ENCODE measurements at regions not wholly inside any gene's neighbourhood (a gene's known extent, or its start where the extent isn't known, plus 50 kb on each side); places are given as distances from the start of the nearest gene placed in this dataset.

DNA sequence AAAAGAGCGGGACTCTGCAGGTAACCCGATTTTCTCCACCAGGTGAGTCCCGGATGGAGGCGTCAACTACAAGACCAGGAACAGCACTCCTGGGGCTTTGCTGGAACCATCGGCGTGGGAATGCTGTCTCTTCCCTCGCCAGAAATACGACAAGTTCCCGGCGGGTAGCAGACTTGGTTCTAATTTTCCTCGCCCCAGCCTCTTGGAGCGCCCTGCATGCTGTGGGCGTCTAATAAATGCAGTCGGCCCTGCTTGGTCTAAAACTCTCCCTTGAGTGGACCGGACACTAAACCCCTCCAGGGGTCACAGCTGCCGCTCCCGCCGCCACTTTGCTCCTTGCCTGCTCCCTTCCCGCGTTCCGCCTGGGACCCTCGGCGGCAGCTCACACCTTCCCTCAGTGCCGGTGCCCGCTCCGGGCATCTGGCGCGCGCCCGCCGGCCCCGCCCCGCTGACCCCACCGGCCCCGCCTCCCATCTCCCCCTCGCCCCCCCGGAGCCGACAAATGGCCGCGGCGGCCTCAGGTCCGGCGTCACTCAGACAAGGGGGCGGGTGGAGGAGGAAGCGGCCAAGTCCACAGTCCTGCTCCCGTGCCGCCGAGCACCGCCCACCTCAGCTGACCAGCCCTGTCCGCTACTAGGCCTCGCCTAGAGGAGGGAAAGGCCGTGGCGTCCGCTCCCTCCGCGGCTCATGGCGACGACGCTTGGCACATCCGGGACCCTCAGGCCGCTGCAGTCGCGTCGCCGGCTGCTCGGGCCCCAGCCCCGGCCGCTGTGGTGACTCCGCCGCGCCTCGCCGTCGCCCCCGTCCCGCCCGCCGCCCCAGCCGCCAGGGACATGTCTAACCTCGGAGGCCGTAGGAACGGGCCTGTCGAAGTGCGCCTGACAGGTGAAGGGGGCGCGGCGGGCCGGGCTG, 65.8 kb downstream of the KPNA2 start (continued):
- TF ChIP-seq, protein P1, sequence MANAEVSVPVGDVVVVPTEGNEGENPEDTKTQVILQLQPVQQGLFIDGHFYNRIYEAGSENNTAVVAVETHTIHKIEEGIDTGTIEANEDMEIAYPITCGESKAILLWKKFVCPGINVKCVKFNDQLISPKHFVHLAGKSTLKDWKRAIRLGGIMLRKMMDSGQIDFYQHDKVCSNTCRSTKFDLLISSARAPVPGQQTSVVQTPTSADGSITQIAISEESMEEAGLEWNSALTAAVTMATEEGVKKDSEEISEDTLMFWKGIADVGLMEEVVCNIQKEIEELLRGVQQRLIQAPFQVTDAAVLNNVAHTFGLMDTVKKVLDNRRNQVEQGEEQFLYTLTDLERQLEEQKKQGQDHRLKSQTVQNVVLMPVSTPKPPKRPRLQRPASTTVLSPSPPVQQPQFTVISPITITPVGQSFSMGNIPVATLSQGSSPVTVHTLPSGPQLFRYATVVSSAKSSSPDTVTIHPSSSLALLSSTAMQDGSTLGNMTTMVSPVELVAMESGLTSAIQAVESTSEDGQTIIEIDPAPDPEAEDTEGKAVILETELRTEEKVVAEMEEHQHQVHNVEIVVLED (CRISPR knock-in tag; IDR thresholded peaks at IDR 0.05; ENCODE audit: borderline replicate concordance), result peak; percentile 78
- TF ChIP-seq SOX6 (IDR thresholded peaks at IDR 0.05) (no peak), SOX6 (CRISPR knock-in tag; IDR thresholded peaks at IDR 0.05) (peak; percentile 75), ZNF761 (CRISPR knock-in tag; conservative IDR thresholded peaks at IDR 0.05) (peak; percentile 99), ZNF788 (CRISPR knock-in tag; IDR thresholded peaks at IDR 0.05; ENCODE audit: borderline replicate concordance) (peak; percentile 97), ZZZ3 (CRISPR knock-in tag; IDR thresholded peaks at IDR 0.05; ENCODE audit: borderline replicate concordance) (no peak; the same call in 1 of the 2 replicates), RFXAP (CRISPR knock-in tag; IDR thresholded peaks at IDR 0.05; ENCODE audit: borderline replicate concordance) (peak; percentile 90), ZNF83 (CRISPR knock-in tag; IDR thresholded peaks at IDR 0.05; ENCODE audit: borderline replicate concordance) (peak; percentile 97), ZMYM2 (CRISPR knock-in tag; IDR thresholded peaks at IDR 0.05) (0 out of 2 replicates have a peak, but pooled peaks have one; percentile 37), KDM1A (CRISPR knock-in tag; IDR thresholded peaks at IDR 0.05) (no peak), KDM4B (CRISPR knock-in tag; IDR thresholded peaks at IDR 0.05) (0 out of 2 replicates have a peak, but pooled peaks have one; percentile 32), ZNF230 (CRISPR knock-in tag; IDR thresholded peaks at IDR 0.05) (peak; percentile 97), YEATS2 (CRISPR knock-in tag; IDR thresholded peaks at IDR 0.05; ENCODE audit: borderline replicate concordance) (no peak; the same call in 1 of the 2 replicates), STAT5B (CRISPR knock-in tag; IDR thresholded peaks at IDR 0.05) (peak; percentile 93; the same call in 1 of the 2 replicates), RFXANK (CRISPR knock-in tag; IDR thresholded peaks at IDR 0.05) (0 out of 2 replicates have a peak, but pooled peaks have one; percentile 27), RAD21 (CRISPR knock-in tag; IDR thresholded peaks at IDR 0.05) (peak; percentile 54; the same call in 1 of the 2 replicates)
- TF ChIP-seq, protein P2, sequence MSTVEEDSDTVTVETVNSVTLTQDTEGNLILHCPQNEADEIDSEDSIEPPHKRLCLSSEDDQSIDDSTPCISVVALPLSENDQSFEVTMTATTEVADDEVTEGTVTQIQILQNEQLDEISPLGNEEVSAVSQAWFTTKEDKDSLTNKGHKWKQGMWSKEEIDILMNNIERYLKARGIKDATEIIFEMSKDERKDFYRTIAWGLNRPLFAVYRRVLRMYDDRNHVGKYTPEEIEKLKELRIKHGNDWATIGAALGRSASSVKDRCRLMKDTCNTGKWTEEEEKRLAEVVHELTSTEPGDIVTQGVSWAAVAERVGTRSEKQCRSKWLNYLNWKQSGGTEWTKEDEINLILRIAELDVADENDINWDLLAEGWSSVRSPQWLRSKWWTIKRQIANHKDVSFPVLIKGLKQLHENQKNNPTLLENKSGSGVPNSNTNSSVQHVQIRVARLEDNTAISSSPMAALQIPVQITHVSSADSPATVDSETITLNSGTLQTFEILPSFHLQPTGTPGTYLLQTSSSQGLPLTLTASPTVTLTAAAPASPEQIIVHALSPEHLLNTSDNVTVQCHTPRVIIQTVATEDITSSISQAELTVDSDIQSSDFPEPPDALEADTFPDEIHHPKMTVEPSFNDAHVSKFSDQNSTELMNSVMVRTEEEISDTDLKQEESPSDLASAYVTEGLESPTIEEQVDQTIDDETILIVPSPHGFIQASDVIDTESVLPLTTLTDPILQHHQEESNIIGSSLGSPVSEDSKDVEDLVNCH (CRISPR knock-in tag; IDR thresholded peaks at IDR 0.05), result peak; percentile 95; the same call in 1 of the 2 replicates
- TF ChIP-seq, protein P3, sequence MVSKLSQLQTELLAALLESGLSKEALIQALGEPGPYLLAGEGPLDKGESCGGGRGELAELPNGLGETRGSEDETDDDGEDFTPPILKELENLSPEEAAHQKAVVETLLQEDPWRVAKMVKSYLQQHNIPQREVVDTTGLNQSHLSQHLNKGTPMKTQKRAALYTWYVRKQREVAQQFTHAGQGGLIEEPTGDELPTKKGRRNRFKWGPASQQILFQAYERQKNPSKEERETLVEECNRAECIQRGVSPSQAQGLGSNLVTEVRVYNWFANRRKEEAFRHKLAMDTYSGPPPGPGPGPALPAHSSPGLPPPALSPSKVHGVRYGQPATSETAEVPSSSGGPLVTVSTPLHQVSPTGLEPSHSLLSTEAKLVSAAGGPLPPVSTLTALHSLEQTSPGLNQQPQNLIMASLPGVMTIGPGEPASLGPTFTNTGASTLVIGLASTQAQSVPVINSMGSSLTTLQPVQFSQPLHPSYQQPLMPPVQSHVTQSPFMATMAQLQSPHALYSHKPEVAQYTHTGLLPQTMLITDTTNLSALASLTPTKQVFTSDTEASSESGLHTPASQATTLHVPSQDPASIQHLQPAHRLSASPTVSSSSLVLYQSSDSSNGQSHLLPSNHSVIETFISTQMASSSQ (IDR thresholded peaks at IDR 0.05; ENCODE audit: low read depth), result no peak
- TF ChIP-seq, protein P3 (CRISPR knock-in tag; IDR thresholded peaks at IDR 0.05; ENCODE audit: borderline replicate concordance), result peak; percentile 84
- TF ChIP-seq, protein P4, sequence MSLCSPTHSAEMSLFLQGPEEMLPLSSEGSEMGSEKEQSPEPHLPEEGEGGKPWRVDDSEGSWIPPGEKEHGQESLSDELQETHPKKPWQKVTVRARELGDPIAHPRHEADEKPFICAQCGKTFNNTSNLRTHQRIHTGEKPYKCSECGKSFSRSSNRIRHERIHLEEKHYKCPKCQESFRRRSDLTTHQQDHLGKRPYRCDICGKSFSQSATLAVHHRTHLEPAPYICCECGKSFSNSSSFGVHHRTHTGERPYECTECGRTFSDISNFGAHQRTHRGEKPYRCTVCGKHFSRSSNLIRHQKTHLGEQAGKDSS (CRISPR knock-in tag; IDR thresholded peaks at IDR 0.05; ENCODE audit: borderline replicate concordance, low read depth), result peak; percentile 99

All from HepG2 (cell line).